ENCODE measurements at regions not wholly inside any gene's neighbourhood (a gene's known extent, or its start where the extent isn't known, plus 50 kb on each side); places are given as distances from the start of the nearest gene placed in this dataset.

DNA sequence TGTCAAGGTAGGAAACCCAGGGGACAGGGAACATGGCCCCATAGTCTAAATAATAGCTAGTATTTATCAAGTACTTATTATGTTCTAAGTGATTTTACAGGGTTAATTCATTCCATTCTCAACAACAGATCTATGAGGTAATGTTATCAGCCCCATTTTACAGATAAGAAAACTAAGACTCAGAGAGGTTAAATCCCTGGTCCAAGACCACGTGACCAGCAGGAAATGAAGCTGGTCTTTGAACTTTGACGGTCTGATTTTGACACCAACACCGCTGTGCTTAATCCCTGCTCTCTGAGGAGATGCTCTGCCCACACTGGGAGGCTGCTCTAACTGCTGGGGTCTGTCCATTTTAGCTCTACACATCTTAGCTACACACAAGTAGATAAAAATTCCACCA, 253.5 kb downstream of the SPTSSA start:
- TF ChIP-seq, protein P1, sequence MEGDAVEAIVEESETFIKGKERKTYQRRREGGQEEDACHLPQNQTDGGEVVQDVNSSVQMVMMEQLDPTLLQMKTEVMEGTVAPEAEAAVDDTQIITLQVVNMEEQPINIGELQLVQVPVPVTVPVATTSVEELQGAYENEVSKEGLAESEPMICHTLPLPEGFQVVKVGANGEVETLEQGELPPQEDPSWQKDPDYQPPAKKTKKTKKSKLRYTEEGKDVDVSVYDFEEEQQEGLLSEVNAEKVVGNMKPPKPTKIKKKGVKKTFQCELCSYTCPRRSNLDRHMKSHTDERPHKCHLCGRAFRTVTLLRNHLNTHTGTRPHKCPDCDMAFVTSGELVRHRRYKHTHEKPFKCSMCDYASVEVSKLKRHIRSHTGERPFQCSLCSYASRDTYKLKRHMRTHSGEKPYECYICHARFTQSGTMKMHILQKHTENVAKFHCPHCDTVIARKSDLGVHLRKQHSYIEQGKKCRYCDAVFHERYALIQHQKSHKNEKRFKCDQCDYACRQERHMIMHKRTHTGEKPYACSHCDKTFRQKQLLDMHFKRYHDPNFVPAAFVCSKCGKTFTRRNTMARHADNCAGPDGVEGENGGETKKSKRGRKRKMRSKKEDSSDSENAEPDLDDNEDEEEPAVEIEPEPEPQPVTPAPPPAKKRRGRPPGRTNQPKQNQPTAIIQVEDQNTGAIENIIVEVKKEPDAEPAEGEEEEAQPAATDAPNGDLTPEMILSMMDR (conservative IDR thresholded peaks at IDR 0.05): no peak
- no peak for TF ChIP-seq EZH2 (IDR thresholded peaks at IDR 0.05; ENCODE audit: low read depth)
